ENCODE measurements at regions not wholly inside any gene's neighbourhood (a gene's known extent, or its start where the extent isn't known, plus 50 kb on each side); places are given as distances from the start of the nearest gene placed in this dataset.

DNA sequence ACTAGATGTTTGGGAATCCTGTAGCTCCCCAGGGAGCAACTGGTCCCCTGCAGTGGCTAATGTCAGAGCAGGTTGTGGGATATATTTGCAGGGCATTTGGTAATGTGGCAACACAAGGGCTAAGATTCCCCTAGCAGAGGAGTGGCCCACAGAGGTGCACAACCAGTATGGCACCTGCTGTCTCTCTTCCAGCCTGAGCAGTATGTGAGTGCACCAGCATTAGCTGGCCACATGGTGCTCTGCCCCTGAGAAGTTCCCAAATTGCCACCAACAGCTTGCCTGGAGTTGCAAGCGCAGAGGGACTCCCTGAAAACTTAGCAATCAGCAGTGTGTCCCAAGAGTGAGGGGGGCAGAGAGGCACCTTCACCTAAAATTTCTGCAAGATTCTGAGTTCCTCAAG is 53.2 kb upstream of the SNCAIP start:
- H3K9me3 ChIP-seq (ENCODE audit: low read length): peaks cover 49% of the 10 kb centered on the region
- H4K20me1 ChIP-seq (ENCODE audit: insufficient read depth, low read length): no peaks in the 10 kb centered on the region
- no peak for ATAC-seq
- no peak overlapping the region for H3K27ac ChIP-seq (ENCODE audit: extremely low read length, insufficient read depth, low read length)
- no peak overlapping the region for H3K4me3 ChIP-seq (replicated peaks in 1 of 3; ENCODE audit: insufficient read depth in 1 of 3, low read depth in 2 of 3, low read length in 3 of 3)
- H2AFZ ChIP-seq (ENCODE audit: low read length): no peak overlapping the region
- no peaks in the 10 kb centered on the region for H3K79me2 ChIP-seq (ENCODE audit: insufficient read depth, low read length)
- intact Hi-C loops (cut with micrococcal nuclease; ENCODE audit: unreplicated experiment) (no loop called here), in situ Hi-C loops (cut with HindIII; ENCODE audit: extremely low pct_ligation_motif_present, low pct_unique_long_range_greater_than_20kb) (no loop called here)
- no peak for FAIRE-seq
- no TSS peak for BruUV-seq (replicated peaks)
- no peaks in the 10 kb centered on the region for H3K36me3 ChIP-seq (replicated peaks in 1 of 2; ENCODE audit: control insufficient read depth in 1 of 2, insufficient read depth in 2 of 2, low read length in 2 of 2)
- DNase-seq (ENCODE audit: low spot score): no peak
- TF ChIP-seq FOXJ3 (CRISPR knock-in tag; IDR thresholded peaks at IDR 0.05; ENCODE audit: borderline replicate concordance) (no peak), ZNF674 (CRISPR knock-in tag; IDR thresholded peaks at IDR 0.05; ENCODE audit: low read depth) (no peak), ZNF619 (CRISPR knock-in tag; IDR thresholded peaks at IDR 0.05) (no peak)
- TF ChIP-seq, protein P1, sequence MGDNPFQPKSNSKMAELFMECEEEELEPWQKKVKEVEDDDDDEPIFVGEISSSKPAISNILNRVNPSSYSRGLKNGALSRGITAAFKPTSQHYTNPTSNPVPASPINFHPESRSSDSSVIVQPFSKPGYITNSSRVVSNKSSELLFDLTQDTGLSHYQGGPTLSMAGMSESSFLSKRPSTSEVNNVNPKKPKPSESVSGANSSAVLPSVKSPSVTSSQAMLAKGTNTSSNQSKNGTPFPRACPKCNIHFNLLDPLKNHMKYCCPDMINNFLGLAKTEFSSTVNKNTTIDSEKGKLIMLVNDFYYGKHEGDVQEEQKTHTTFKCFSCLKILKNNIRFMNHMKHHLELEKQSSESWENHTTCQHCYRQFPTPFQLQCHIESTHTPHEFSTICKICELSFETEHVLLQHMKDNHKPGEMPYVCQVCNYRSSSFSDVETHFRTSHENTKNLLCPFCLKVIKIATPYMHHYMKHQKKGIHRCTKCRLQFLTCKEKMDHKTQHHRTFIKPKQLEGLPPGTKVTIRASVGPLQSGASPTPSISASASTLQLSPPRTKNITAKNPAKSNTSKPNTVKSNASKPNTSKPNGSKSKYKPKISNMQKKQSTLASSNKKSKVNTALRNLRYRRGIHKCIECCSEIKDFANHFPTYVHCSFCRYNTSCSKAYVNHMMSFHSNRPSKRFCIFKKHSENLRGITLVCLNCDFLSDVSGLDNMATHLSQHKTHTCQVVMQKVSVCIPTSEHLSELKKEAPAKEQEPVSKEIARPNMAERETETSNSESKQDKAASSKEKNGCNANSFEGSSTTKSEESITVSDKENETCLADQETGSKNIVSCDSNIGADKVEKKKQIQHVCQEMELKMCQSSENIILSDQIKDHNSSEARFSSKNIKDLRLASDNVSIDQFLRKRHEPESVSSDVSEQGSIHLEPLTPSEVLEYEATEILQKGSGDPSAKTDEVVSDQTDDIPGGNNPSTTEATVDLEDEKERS (CRISPR knock-in tag; IDR thresholded peaks at IDR 0.05): no peak
- CTCF ChIA-PET (ENCODE audit: low intra/inter-chr PET ratio, low total read pairs): no interaction called here
- H3K9ac ChIP-seq (ENCODE audit: insufficient read depth, low read depth, low read length): no peak overlapping the region
- WGBS (ENCODE audit: low lambda C conversion rate): no CpG with 5 or more reads among the region's 1 CpG
- no peaks in the 10 kb centered on the region for H3K27me3 ChIP-seq (ENCODE audit: control insufficient read depth in 1 of 2, insufficient read depth in 2 of 2, low read length in 2 of 2)
- no peaks in the 10 kb centered on the region for H3K4me1 ChIP-seq (ENCODE audit: insufficient read depth, low read length)
- H3K4me2 ChIP-seq (ENCODE audit: low read depth, low read length): no peak overlapping the region
- POLR2A ChIA-PET: no interaction called here

DNA sequence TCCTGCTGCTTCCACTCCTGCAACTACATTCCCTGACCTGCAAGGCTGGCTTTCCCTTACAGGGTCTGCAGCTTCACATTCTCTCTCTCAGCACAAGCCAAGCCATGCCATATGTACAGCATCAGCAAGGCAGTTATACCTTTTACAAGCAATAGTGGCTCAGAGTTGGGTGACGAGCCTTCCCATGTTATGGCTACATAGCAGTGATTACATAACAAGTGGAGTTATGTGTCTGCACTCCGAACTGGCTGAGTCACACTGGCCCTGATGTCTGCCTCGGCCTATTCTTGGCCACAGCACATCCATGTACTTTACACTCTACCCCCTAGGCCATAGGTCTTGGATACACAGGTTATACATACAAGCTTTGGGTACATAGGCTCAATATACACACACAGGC is 52.0 kb upstream of the SNCAIP start:
- Histone ChIP-seq H3K9me3 (ENCODE audit: low read length) (peaks cover 48% of the 10 kb centered on the region), H3K27me3 (ENCODE audit: control insufficient read depth in 1 of 2, insufficient read depth in 2 of 2, low read length in 2 of 2) (no peaks in the 10 kb centered on the region), H3K79me2 (ENCODE audit: insufficient read depth, low read length) (no peaks in the 10 kb centered on the region), H3K27ac (ENCODE audit: extremely low read length, insufficient read depth, low read length) (no peak overlapping the region), H3K9ac (ENCODE audit: insufficient read depth, low read depth, low read length) (no peak overlapping the region), H2AFZ (ENCODE audit: low read length) (no peak overlapping the region), H3K4me2 (ENCODE audit: low read depth, low read length) (no peak overlapping the region), H3K4me3 (replicated peaks in 1 of 3; ENCODE audit: insufficient read depth in 1 of 3, low read depth in 2 of 3, low read length in 3 of 3) (no peak overlapping the region), H4K20me1 (ENCODE audit: insufficient read depth, low read length) (no peaks in the 10 kb centered on the region), H3K4me1 (ENCODE audit: insufficient read depth, low read length) (no peaks in the 10 kb centered on the region), H3K36me3 (replicated peaks in 1 of 2; ENCODE audit: control insufficient read depth in 1 of 2, insufficient read depth in 2 of 2, low read length in 2 of 2) (no peaks in the 10 kb centered on the region)
- WGBS (ENCODE audit: low lambda C conversion rate): 0% methylated on average over 3 of the region's 3 CpGs
- DNase-seq (ENCODE audit: low spot score): peak; percentile 1
- intact Hi-C loops (cut with micrococcal nuclease; ENCODE audit: unreplicated experiment) (no loop called here), in situ Hi-C loops (cut with HindIII; ENCODE audit: extremely low pct_ligation_motif_present, low pct_unique_long_range_greater_than_20kb) (no loop called here)
- CTCF ChIA-PET (ENCODE audit: low intra/inter-chr PET ratio, low total read pairs): no interaction called here
- POLR2A ChIA-PET: no interaction called here
- TF ChIP-seq ZNF7 (CRISPR knock-in tag; IDR thresholded peaks at IDR 0.05): peak; percentile 82
- no peak for TF ChIP-seq NR2F1 (CRISPR knock-in tag; IDR thresholded peaks at IDR 0.05)
- no peak for TF ChIP-seq LBX2 (CRISPR knock-in tag; IDR thresholded peaks at IDR 0.05; ENCODE audit: borderline replicate concordance)
- TF ChIP-seq FOSL2 (CRISPR knock-in tag; IDR thresholded peaks at IDR 0.05): peak; percentile 37; the same call in 1 of the 2 replicates
- no peak for FAIRE-seq
- ATAC-seq: no peak
- no TSS peak for BruUV-seq (replicated peaks)
